ENCODE measurements at regions not wholly inside any gene's neighbourhood (a gene's known extent, or its start where the extent isn't known, plus 50 kb on each side); places are given as distances from the start of the nearest gene placed in this dataset.
A peak's percentile ranks its signal among the peaks of the same experiment; 100 is the strongest.
"Not testable (repeated sequence)": the region's sequence is repeated elsewhere in the genome, so short reads cannot be mapped to it uniquely, and the experiment has no call there.

DNA sequence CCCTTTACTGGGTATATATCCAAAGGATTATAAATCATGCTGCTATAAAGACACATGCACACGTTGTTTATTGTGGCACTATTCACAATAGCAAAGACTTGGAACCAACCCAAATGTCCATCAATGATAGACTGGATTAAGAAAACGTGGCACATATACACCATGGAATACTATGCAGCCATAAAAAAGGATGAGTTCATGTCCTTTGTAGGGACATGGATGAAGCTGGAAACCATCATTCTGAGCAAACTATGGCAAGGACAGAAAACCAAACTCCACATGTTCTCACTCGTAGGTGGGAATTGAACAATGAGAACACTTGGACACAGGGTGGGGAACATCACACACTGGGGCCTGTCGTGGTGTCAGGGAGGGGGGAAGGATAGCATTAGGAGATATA lies 59.2 kb downstream of the CXorf49B start:
- DNase-seq (ENCODE audit: extremely low read depth, low read depth), result not testable (repeated sequence)

DNA sequence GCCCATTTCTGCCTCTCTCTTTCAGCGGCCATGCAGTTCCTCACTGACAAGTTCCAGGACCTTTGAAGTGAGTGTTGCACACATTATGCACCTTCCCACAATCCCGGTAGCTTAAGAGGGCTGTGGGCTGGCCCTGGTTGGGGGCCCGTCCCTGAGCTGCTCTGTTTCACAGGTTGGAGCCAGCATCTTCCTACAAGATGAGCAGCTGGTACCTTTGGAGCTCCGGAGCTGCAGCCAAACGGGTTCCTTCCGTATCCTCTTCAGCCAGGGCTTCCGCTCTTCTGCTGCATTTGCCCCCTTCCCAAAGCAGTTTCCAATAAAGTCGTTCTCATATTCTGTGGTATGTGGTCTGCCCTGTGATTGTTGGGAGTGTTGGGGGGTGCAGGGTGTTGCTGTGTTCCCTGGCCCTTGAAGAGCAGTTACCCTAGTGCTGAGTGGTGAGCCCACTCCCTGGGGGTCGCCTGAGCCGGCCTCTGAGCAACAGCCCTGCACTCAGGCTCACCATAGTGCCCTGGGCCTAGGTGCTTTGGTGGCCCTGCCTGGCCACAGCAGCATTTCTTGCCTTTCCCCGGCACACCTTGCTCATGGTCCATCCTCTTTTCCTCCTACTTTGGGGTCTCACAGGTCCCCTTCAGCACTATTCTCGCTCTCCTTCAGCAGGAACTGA lies 60.4 kb downstream of the CXorf49B start:
- DNase-seq (ENCODE audit: extremely low read depth, low read depth), result no peak
- TF ChIP-seq, protein P1, sequence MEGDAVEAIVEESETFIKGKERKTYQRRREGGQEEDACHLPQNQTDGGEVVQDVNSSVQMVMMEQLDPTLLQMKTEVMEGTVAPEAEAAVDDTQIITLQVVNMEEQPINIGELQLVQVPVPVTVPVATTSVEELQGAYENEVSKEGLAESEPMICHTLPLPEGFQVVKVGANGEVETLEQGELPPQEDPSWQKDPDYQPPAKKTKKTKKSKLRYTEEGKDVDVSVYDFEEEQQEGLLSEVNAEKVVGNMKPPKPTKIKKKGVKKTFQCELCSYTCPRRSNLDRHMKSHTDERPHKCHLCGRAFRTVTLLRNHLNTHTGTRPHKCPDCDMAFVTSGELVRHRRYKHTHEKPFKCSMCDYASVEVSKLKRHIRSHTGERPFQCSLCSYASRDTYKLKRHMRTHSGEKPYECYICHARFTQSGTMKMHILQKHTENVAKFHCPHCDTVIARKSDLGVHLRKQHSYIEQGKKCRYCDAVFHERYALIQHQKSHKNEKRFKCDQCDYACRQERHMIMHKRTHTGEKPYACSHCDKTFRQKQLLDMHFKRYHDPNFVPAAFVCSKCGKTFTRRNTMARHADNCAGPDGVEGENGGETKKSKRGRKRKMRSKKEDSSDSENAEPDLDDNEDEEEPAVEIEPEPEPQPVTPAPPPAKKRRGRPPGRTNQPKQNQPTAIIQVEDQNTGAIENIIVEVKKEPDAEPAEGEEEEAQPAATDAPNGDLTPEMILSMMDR (IDR thresholded peaks at IDR 0.05; ENCODE audit: low read depth, low read length), result no peak

DNA sequence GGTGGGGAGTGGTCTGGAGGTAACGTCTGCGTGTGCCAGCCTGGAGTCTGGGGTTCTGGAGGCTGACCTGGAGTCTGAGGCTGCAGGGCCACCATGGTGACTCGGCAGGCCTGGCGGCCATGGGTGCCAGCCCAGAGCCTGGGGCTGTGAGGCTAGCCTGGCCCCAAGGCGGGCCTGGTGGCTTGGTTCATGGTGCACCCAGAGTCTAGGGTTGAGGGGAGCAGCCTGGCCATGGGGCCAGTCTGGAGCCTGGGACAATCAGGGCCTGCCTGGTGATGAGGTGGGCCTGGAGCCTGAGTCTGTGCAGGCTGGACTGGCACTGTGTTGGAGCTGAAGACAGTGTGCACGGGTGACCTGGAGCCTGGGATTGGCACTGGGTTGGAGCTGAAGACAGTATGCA lies 64.9 kb downstream of the CXorf49B start:
- DNase-seq (ENCODE audit: extremely low read depth, low read depth), result no peak
- TF ChIP-seq, protein P1 (IDR thresholded peaks at IDR 0.05; ENCODE audit: low read depth, low read length), result no peak

DNA sequence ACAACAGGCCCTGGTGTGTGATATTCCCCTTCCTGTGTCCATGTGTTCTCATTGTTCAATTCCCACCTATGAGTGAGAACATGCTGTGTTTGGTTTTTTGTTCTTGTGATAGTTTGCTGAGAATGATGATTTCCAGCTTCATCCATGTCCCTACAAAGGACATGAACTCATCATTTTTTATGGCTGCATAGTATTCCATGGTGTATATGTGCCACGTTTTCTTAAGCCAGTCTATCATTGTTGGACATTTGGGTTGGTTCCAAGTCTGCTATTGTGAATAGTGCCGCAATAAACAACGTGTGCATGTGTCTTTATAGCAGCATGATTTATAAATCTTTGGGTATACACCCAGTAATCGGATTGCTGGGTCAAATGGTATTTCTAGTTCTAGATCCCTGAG lies 72.6 kb upstream of the NHSL2 start:
- not testable (repeated sequence) for DNase-seq (ENCODE audit: extremely low read depth, low read depth)

DNA sequence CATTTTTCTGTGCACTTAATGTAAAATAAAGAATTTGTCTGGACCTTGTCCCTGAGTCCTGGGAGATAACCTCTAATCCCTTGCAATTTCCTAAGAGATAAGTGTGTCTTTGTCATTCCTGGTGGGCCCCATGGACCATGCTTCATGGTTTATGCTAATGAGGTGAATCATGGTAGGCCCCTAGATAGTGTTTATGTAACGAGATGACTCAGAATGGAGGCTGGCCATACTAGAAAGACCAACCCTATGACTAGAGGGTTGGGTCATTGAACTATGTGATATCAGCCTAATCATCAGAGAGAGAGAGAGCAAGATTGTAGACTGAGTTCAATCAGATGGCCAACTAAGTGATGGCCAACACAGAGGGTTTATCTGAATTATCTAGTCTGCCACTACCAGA lies 64.2 kb upstream of the NHSL2 start:
- TF ChIP-seq, protein P1 (IDR thresholded peaks at IDR 0.05; ENCODE audit: low read depth, low read length), result no peak
- no peak for DNase-seq (ENCODE audit: extremely low read depth, low read depth)

DNA sequence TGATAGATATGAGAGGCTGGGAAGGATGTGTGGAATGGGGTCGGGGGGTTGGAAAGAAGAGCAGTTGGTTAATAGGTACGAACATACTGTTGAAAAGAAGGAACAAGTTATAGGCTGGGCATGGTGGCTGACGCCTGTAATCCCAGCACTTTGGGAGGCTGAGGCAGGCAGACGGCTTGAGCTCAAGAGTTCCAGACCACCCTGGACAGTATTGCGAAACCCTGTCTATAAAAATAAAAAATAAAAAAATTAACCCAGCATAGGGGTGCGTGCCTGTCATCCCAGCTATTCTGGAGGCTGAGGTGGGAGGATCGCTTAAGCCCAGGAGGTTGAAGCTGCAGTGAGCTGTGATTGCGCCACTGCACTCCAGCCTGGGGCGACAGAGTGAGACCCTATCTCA lies 58.5 kb upstream of the NHSL2 start:
- TF ChIP-seq, protein P1 (IDR thresholded peaks at IDR 0.05; ENCODE audit: low read depth, low read length), result no peak
- no peak for DNase-seq (ENCODE audit: extremely low read depth, low read depth)

DNA sequence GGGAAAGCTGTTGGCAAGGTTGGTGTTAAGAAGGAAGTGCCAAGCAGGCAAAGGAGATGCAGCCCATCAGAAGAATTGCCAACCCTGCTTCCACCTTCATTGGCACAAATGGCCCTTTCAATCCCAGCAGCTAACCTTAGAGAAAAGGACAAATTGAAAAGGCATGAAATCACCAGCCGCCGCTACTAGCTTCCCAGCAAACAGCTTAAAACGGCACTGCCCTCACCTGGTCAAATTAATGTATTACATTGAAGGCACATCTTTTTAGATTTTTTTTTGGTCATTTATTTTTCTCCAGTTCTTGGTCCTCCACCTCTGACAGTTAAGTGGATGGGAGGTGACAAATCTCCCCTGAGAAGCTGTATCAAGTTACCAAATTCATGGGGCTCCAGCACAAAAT lies 51.0 kb upstream of the NHSL2 start:
- TF ChIP-seq, protein P1 (IDR thresholded peaks at IDR 0.05; ENCODE audit: low read depth, low read length), result peak; percentile 59
- peak; percentile 3 for DNase-seq (ENCODE audit: extremely low read depth, low read depth)

Measured in AG09319 (cell line).